ENCODE measurements at regions not wholly inside any gene's neighbourhood (a gene's known extent, or its start where the extent isn't known, plus 50 kb on each side); places are given as distances from the start of the nearest gene placed in this dataset.
A peak's percentile ranks its signal among the peaks of the same experiment; 100 is the strongest.

GRCh38 chr9:129467739-129468666 lies 152.9 kb downstream of the C9orf50 start:
- Histone ChIP-seq H2AK5ac (ENCODE audit: low read depth, low read length) (peak overlapping the region; percentile 17; the same call in 1 of the 2 replicates), H2AK9ac (replicated peaks; ENCODE audit: low read depth, low read length, poor library complexity) (peak overlapping the region; percentile 38), H3K27me3 (ENCODE audit: control insufficient read depth, insufficient read depth, low read length) (no peaks in the 10 kb centered on the region), H4K20me1 (ENCODE audit: insufficient read depth, low read length) (no peaks in the 10 kb centered on the region), H3K14ac (replicated peaks; ENCODE audit: low read depth, low read length) (no peak overlapping the region), H3K23ac (ENCODE audit: low read depth, low read length) (no peak overlapping the region), H3K56ac (ENCODE audit: extremely low read depth, insufficient read depth, low read length) (no peak overlapping the region), H4K8ac (ENCODE audit: low read depth in 2 of 2, low read length in 2 of 2) (no peak overlapping the region), H3K79me1 (ENCODE audit: low read depth in 1 of 2, low read length in 2 of 2) (no peaks in the 10 kb centered on the region; a peak in 1 of 4 replicates), H3K4ac (ENCODE audit: low read depth, low read length) (no peak overlapping the region), H2BK120ac (ENCODE audit: low read depth, low read length) (no peak overlapping the region; the same call in 1 of the 2 replicates), H2AFZ (replicated peaks; ENCODE audit: low read length, poor library complexity) (no peak overlapping the region), H3K9me1 (ENCODE audit: insufficient read depth, low read length) (peaks cover 3% of the 10 kb centered on the region), H4K91ac (ENCODE audit: insufficient read depth, low read depth, low read length) (no peak overlapping the region), H3K4me1 (ENCODE audit: control insufficient read depth, insufficient read depth, low read length) (peaks cover 12% of the 10 kb centered on the region), H3K36me3 (ENCODE audit: control insufficient read depth, insufficient read depth, low read length) (no peaks in the 10 kb centered on the region), H2BK20ac (ENCODE audit: low read depth, low read length) (no peak overlapping the region), H3K9me3 (ENCODE audit: control insufficient read depth, insufficient read depth, low read length) (no peaks in the 10 kb centered on the region), H3K4me2 (ENCODE audit: low read depth, low read length) (no peak overlapping the region), H3K4me3 (ENCODE audit: insufficient read depth, low read depth, low read length) (no peak overlapping the region), H3K27ac (ENCODE audit: insufficient read depth, low read length) (no peak overlapping the region), H3K9ac (ENCODE audit: low read depth, low read length) (no peak overlapping the region), H2BK5ac (ENCODE audit: low read depth, low read length, poor library complexity, severe bottlenecking) (no peak overlapping the region), H4K5ac (ENCODE audit: low read depth, low read length) (no peak overlapping the region), H3K18ac (ENCODE audit: low read depth, low read length) (no peak overlapping the region), H2BK15ac (ENCODE audit: low read depth, low read length) (no peak overlapping the region)
- WGBS, 2 experiments (ENCODE audit: extremely low coverage in 2 of 2, insufficient read length in 1 of 2), result 76% methylated on average over 11 of the region's 19 CpGs; no CpG with 5 or more reads in 1 of the 2 experiments
- intact Hi-C loops (cut with micrococcal nuclease), result no loop called here
- ATAC-seq (ENCODE audit: low read depth) (no peak), DNase-seq (no peak)
- dilution Hi-C loops (cut with HindIII; ENCODE audit: low sequenced_read_pairs, unreplicated experiment), result no loop called here
- no TSS peak for BruUV-seq (replicated peaks)
- in situ Hi-C loops (cut with MboI; ENCODE audit: low sequenced_read_pairs), result no loop called here
- POLR2A ChIA-PET (ENCODE audit: unreplicated experiment), result interaction anchor here (0.5 kb wide), 1 partner anchor 25 kb away, joined by 3 read pairs; no protein-coding TSS in a partner anchor
- no peak for TF ChIP-seq SMC3 (IDR thresholded peaks at IDR 0.05; ENCODE audit: low read depth, low read length)
- TF ChIP-seq ELK1 (IDR thresholded peaks at IDR 0.05; ENCODE audit: borderline replicate concordance, low read depth, low read length), result no peak
- CTCF ChIA-PET, result no interaction called here
